Right lobe of liver (tissue), 6 donors: ENCODE measurements at regions not wholly inside any gene's neighbourhood (a gene's known extent, or its start where the extent isn't known, plus 50 kb on each side); places are given as distances from the start of the nearest gene placed in this dataset.

Source experiments
- ATAC-seq, 4 donors: fragments of 200-7000 bp; cut with Tn5 transposase; one replicate each; pipeline ENCODE4 v1.9.1; 2020; ENCODE audit warnings: mild to moderate bottlenecking in 4 of 4, moderate library complexity in 4 of 4
- DNase-seq, 3 donors: peaks; one replicate each; pipeline ENCODE4 v3.0.0-alpha.2; 2020
- H3K27ac ChIP-seq, 3 donors: fragments of 200-600 bp; one replicate each; pipeline ENCODE4 v1.8.0; 2022
- H3K27me3 ChIP-seq, 2 donors: fragments of 200-600 bp; one replicate each; pipeline ENCODE4 v1.8.0; 2022
- H3K36me3 ChIP-seq, 4 donors: fragments of 200-600 bp; sonication (generic) in 1 of 4; one replicate each; pipeline versions ENCODE4 v1.5.1 to v1.8.0; 2017 to 2022; ENCODE audit warnings: control low read depth in 1 of 4
- H3K4me1 ChIP-seq, 4 donors: fragments of 200-600 bp; sonication (generic) in 1 of 4; one replicate each; pipeline versions ENCODE4 v1.5.1 to v1.8.0; 2017 to 2022; ENCODE audit warnings: control low read depth in 1 of 4
- H3K4me3 ChIP-seq, 3 donors: fragments of 200-600 bp; one replicate each; pipeline ENCODE4 v1.8.0; 2022
- H3K9me3 ChIP-seq, 4 donors: fragments of 200-600 bp; sonication (generic) in 1 of 4; one replicate each; pipeline versions ENCODE4 v1.5.1 to v1.8.0; 2017 to 2022; ENCODE audit warnings: control low read depth in 1 of 4
- CTCF ChIP-seq, 4 donors: fragments of 200-600 bp in 3 of 4; fragments of 450-650 bp in 1 of 4; IDR thresholded peaks; one replicate each; pipeline versions ENCODE4 v1.5.1 to v1.8.0; 2016 to 2022; ENCODE audit warnings: antibody characterized with exemption in 4 of 4, mild to moderate bottlenecking in 2 of 4
- POLR2A ChIP-seq: fragments of 450-650 bp; IDR thresholded peaks from one replicate; pipeline ENCODE4 v1.6.1; 2017; ENCODE audit warnings: antibody characterized with exemption, mild to moderate bottlenecking
- WGBS: methylation state at CpG from one replicate; pipeline ENCODE4 v1.1.6; 2018; ENCODE audit warnings: low coverage, low lambda C conversion rate; ENCODE audit not compliant: insufficient coverage; ENCODE audit errors: missing lambda C conversion rate; 5-methylcytosine and 5-hydroxymethylcytosine counted together
- intact Hi-C, 2 donors: fragments of 100-400 bp; cut with DNase I; formaldehyde crosslinking; loops; one replicate each; pipeline versions ENCODE4 v1.11.2 to v1.14.1; 2022
- donor health status: DM: no; HTN: yes; CAD: no.
- donor health status: DM: no; HTN: no; CAD: no.
- donor health status: DM: no; HTN: no; CAD: no.
- donor health status: DM: no; HTN: yes; CAD: no.
- donor health status: DM: no; HTN: yes; CAD: no.

DNA sequence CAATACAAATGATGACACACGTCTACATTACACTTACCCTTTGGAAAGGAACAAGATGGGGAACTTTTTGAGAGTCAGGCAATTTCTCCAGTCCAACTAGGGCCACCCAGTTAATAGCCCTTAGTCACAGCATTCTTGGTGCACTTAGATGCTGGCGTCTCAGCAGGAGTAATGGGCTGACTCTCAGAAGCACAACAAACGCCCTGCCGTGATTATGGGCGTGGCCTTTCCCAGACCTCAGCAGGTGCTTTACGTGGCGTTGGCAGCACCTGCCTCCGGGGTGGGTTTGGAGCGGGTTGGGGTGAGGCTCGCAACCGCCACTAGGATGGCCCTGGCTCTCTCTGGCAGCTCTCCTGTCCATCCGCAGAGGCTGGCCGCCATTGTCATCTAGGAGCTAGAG is 147.6 kb upstream of the SHH start:
- TF ChIP-seq CTCF (IDR thresholded peaks at IDR 0.05) (no peak), POLR2A (no peak)
- DNase-seq (no peak), ATAC-seq (no peak)
- 89% methylated on average over 1 of the region's 13 CpGs for WGBS
- Histone ChIP-seq H3K4me3 (no peak overlapping the region), H3K27ac (no peak overlapping the region), H3K27me3 (no peaks in the 10 kb centered on the region), H3K4me1 (no peaks in the 10 kb centered on the region), H3K9me3 (no peaks in the 10 kb centered on the region), H3K36me3 (no peaks in the 10 kb centered on the region)
- intact Hi-C loops: no loop called here

DNA sequence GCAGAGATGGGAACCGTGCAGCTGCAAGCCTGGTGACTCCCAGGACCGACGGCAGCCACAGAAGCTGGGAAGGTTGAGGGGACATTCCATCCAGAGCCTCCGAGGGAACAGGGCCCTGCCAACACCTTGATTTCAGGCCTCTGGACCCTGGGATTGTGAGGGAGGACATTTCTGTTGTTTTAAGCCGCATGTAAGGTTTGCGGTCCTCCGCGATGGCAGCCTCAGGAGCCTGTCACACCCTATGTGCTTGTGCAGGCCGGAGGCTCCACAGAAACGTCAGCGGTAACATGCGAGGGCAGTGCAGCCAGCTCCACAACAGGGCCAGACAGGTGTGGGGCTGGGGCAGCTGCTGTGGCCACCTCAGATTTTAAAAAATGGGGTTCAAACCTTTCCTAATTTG is 144.7 kb upstream of the SHH start:
- no peaks in the 10 kb centered on the region for H3K27me3 ChIP-seq
- H3K27ac ChIP-seq: no peak overlapping the region
- H3K4me1 ChIP-seq: peaks cover 0 to 5% (median 2%) of the 10 kb centered on the region in 4 donors
- ATAC-seq (no peak), DNase-seq (no peak)
- 92% methylated on average over 5 of the region's 12 CpGs for WGBS
- H3K36me3 ChIP-seq: no peaks in the 10 kb centered on the region
- no peaks in the 10 kb centered on the region for H3K9me3 ChIP-seq
- intact Hi-C loops: no loop called here
- H3K4me3 ChIP-seq: no peak overlapping the region
- TF ChIP-seq POLR2A: no peak
- no peak for TF ChIP-seq CTCF (IDR thresholded peaks at IDR 0.05)

GRCh38 chr7:155955367-155955635 is 143.0 kb upstream of the SHH start:
- DNase-seq (no peak), ATAC-seq (no peak)

DNA sequence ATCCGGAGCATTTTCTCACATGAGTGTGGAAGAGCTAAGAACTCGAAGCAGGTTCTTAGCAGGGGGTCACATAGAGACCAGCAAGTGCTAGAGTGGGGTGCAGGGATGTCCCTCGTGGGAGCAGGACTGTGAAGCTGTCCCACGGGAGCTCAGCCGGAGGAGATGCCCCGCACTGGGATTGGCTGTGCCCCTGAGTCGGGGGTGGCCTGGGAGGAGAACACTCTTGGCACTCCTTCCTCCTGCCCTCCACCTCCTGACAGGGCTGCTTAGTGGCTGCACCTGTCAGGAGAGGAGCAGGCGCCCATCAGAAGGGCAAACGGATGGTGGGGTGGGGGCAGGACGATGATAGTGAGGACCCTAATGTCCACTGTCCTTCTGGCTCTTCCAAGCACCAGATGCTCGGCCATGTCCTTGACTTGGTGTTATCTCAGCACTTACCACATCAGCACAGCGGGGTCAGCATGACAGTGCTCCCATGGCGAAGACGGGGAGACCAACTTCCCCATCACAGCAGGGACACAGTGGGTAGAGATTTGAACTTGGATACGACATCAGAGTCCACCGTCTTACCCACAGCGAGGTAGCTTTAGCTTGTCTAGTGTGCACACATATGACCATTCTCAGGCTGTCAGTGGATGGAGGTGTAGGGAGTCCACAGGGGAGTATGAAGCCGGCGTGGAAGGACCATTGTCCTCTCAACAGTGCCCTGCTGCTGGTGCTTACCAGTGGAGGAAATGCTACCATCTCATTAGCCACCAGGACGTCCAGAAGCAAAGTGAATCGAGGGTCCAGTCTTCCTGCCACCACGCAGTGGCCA is 142.5 kb upstream of the SHH start:
- no peaks in the 10 kb centered on the region for H3K9me3 ChIP-seq
- H3K4me3 ChIP-seq: no peak overlapping the region
- H3K36me3 ChIP-seq: no peaks in the 10 kb centered on the region
- peaks cover 0 to 17% (median 7%) of the 10 kb centered on the region in 4 donors for H3K4me1 ChIP-seq
- intact Hi-C loops: no loop called here
- DNase-seq: no peak
- TF ChIP-seq CTCF (IDR thresholded peaks at IDR 0.05) (no peak), POLR2A (no peak)
- no peaks in the 10 kb centered on the region for H3K27me3 ChIP-seq
- WGBS: 82% methylated on average over 6 of the region's 22 CpGs
- no peak for ATAC-seq
- no peak overlapping the region for H3K27ac ChIP-seq

More at GRCh38 chr7:155955367-155955635, 143.0 kb upstream of the SHH start:
- WGBS: no CpG with 5 or more reads among the region's 9 CpGs
- Histone ChIP-seq H3K4me1 (peaks cover 0 to 17% (median 7%) of the 10 kb centered on the region in 4 donors), H3K9me3 (no peaks in the 10 kb centered on the region), H3K36me3 (no peaks in the 10 kb centered on the region), H3K4me3 (no peak overlapping the region), H3K27ac (no peak overlapping the region), H3K27me3 (no peaks in the 10 kb centered on the region)
- intact Hi-C loops: no loop called here
- no peak for TF ChIP-seq CTCF (IDR thresholded peaks at IDR 0.05)
- no peak for TF ChIP-seq POLR2A
